ENCODE measurements at regions not wholly inside any gene's neighbourhood (a gene's known extent, or its start where the extent isn't known, plus 50 kb on each side); places are given as distances from the start of the nearest gene placed in this dataset.

DNA sequence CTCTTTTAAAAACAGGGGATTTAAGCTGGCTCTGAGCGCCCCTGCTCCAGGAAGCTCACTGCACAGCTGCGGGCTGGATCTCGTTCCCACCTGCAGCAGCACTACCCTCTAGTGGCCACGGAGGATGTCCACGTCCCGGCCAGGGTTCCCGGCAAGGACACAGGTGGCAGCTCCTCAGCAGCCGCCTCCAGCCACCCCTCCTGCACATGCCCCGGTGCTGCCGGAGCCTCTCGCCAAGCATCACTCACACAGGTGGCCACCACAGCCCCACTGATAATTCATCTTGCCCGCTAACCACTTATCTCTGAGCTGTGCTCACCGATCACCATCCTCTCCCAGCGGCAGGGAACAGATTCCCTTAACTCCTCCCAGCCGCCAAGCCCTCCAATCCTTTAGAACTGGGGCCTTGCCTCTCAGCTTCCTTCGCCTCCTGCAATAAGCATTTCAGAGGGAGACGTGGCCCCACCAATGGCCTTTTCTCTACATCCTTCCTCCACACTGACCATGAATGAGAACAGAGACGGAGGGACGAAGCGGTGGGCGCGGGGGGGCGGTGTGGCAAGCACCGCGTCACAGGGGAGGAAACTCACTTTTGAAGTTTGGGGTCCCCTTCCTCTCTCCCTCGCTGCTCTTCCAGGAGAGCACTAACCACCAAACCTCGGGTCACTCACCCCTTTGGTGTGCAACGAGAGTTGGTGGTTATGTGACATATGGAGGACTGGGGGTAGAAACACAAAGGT is 222.1 kb downstream of the RBFOX3 start:
- Histone ChIP-seq H3K27ac (ENCODE audit: low read depth in 1 of 2, low read length in 1 of 2) (no peak overlapping the region), H3K4me1 (ENCODE audit: control insufficient read depth in 2 of 2, insufficient read depth in 2 of 2, low read length in 2 of 2) (no peaks in the 10 kb centered on the region), H3K9me3 (ENCODE audit: control insufficient read depth in 2 of 2, insufficient read depth in 1 of 2, low read length in 1 of 2) (peaks cover 1 to 5% of the 10 kb centered on the region in 2 donors), H3K36me3 (ENCODE audit: control insufficient read depth in 2 of 2, insufficient read depth in 2 of 2, low read length in 1 of 2) (no peaks in the 10 kb centered on the region), H3K27me3 (ENCODE audit: control insufficient read depth in 2 of 2, insufficient read depth in 1 of 2, low read length in 1 of 2) (peaks cover 6 to 38% of the 10 kb centered on the region in 2 donors), H3K4me3 (ENCODE audit: low read length in 2 of 2) (no peak overlapping the region)
- WGBS = 50% methylated on average over 28 of the region's 28 CpGs
- DNase-seq (ENCODE audit: low read depth in 6 of 9, low spot score in 9 of 9) = no peak

DNA sequence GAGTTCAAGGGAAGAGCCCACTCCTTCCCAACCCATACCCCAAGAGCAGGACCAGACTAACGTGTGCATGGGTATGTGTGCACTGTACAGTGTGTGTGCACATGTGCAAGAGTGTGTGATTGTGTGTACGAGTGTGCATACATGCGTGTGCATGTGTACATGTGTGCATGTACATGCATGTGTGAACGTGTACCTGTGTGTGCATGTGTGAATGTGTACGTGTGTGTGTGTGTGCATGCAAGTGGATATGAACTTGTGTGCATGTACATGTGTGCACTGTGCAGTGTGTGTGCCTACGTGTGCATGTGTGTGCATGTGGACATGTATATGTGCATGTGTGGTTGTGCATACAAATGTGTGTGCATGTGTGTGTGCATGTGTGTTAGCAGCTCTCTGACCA is 223.1 kb downstream of the RBFOX3 start:
- DNase-seq (ENCODE audit: low read depth in 6 of 9, low spot score in 9 of 9) = no peak
- H3K27ac ChIP-seq (ENCODE audit: low read depth in 1 of 2, low read length in 1 of 2) = no peak overlapping the region
- H3K4me1 ChIP-seq (ENCODE audit: control insufficient read depth in 2 of 2, insufficient read depth in 2 of 2, low read length in 2 of 2) = no peaks in the 10 kb centered on the region
- no peak overlapping the region for H3K4me3 ChIP-seq (ENCODE audit: low read length in 2 of 2)
- no peaks in the 10 kb centered on the region for H3K36me3 ChIP-seq (ENCODE audit: control insufficient read depth in 2 of 2, insufficient read depth in 2 of 2, low read length in 1 of 2)
- WGBS = 89% methylated on average over 6 of the region's 6 CpGs
- peaks cover 1 to 5% of the 10 kb centered on the region in 2 donors for H3K9me3 ChIP-seq (ENCODE audit: control insufficient read depth in 2 of 2, insufficient read depth in 1 of 2, low read length in 1 of 2)
- H3K27me3 ChIP-seq (ENCODE audit: control insufficient read depth in 2 of 2, insufficient read depth in 1 of 2, low read length in 1 of 2) = peaks cover 6 to 33% of the 10 kb centered on the region in 2 donors

DNA sequence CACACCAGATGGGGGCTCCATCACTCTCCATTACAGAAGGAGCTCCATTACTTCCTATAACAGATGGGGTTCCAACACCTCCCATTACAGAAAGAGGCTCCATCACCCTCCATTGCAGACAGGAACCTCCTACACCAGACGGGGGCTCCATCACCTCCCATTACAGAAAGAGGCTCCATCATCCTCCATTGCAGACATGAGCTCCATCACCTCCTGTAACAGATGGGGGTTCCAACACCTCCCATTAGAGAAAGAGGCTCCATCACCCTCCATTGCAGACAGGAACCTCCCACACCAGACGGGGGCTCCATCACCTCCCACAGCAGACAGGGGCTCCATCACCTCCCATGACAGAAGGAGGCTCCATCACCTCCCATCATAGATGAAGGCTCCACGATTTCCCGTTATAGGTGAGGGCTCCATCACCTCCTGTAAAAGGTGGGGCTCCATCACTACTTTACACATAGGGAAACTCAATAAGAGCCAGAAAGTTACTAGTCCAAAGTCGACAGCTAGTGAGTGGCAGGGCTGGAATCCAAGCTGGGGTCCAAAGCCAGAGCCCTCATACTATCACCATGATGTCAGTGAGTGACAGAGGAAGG is 224.8 kb downstream of the RBFOX3 start:
- peaks cover 4 to 18% of the 10 kb centered on the region in 2 donors for H3K27me3 ChIP-seq (ENCODE audit: control insufficient read depth in 2 of 2, insufficient read depth in 1 of 2, low read length in 1 of 2)
- 87% methylated on average over 5 of the region's 5 CpGs for WGBS
- no peak for DNase-seq (ENCODE audit: low read depth in 6 of 9, low spot score in 9 of 9)

DNA sequence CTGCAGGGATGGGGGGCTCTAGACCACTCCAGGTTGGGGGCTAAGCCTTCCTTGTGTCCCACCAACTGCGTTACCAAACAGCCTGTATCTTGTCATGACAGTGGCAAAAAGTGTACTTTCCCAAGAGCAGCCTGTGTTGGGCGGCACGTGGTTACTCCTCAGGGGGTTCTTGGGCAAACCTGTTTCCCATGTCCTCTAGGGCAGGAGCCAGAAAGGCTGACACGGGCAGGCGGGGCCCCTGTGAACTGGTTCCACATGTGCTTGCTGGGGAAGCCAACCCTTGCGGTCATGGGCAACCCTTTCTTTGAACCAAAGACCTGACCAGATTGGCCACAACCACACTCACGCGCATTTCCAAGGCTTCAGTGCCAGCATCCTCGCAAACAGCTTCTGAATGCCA is 228.5 kb downstream of the RBFOX3 start:
- no peak for DNase-seq (ENCODE audit: low read depth in 6 of 9, low spot score in 9 of 9)
- Histone ChIP-seq H3K36me3 (ENCODE audit: control insufficient read depth in 2 of 2, insufficient read depth in 2 of 2, low read length in 1 of 2) (no peaks in the 10 kb centered on the region), H3K4me1 (ENCODE audit: control insufficient read depth in 2 of 2, insufficient read depth in 2 of 2, low read length in 2 of 2) (no peaks in the 10 kb centered on the region), H3K27ac (ENCODE audit: low read depth in 1 of 2, low read length in 1 of 2) (no peak overlapping the region), H3K9me3 (ENCODE audit: control insufficient read depth in 2 of 2, insufficient read depth in 1 of 2, low read length in 1 of 2) (peaks cover 1 to 5% of the 10 kb centered on the region in 2 donors), H3K4me3 (ENCODE audit: low read length in 2 of 2) (no peak overlapping the region), H3K27me3 (ENCODE audit: control insufficient read depth in 2 of 2, insufficient read depth in 1 of 2, low read length in 1 of 2) (peaks cover 0 to 5% of the 10 kb centered on the region in 2 donors)
- 89% methylated on average over 9 of the region's 9 CpGs for WGBS

More for the DNA sequence above, 224.8 kb downstream of the RBFOX3 start:
- Histone ChIP-seq H3K27ac (ENCODE audit: low read depth in 1 of 2, low read length in 1 of 2) (no peak overlapping the region), H3K4me3 (ENCODE audit: low read length in 2 of 2) (no peak overlapping the region), H3K9me3 (ENCODE audit: control insufficient read depth in 2 of 2, insufficient read depth in 1 of 2, low read length in 1 of 2) (peaks cover 1 to 5% of the 10 kb centered on the region in 2 donors), H3K36me3 (ENCODE audit: control insufficient read depth in 2 of 2, insufficient read depth in 2 of 2, low read length in 1 of 2) (no peaks in the 10 kb centered on the region), H3K4me1 (ENCODE audit: control insufficient read depth in 2 of 2, insufficient read depth in 2 of 2, low read length in 2 of 2) (no peaks in the 10 kb centered on the region)

DNA sequence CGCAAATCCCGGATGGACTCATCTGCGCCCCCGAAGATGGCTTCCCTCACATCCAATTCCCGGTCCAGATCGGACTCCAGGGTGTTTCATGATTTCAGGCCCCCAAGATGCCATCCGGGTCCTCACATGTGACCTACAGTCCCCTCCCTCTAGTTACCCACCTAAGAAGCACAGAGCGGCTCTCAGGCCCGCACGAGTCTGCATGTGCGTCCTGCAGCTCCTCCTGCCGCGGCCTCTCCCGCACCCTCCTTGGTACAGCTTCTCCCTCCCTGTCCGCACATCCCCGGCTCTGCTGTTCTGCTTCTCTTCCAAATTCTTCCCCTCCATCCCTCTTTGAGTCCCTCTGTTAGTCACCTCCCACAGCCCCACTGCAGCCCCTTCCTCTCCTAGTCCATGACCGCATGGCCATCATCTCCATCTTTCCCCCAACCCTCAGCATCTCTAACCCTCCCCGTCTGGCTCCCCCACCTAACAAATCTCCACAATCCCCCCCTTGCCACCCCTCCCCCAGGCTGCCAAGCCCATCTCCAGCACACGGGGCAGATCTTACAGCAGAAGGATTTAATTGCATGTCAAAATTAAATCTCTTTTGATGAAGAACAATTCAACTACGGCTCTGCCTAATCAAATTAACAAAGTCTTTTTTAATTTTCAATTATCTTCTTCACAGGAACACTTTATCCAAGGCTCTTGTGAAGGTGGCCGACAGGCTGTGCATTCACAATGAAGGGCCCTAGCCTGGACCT is 231.0 kb downstream of the RBFOX3 start:
- no peak for DNase-seq (ENCODE audit: low read depth in 6 of 9, low spot score in 9 of 9)

DNA sequence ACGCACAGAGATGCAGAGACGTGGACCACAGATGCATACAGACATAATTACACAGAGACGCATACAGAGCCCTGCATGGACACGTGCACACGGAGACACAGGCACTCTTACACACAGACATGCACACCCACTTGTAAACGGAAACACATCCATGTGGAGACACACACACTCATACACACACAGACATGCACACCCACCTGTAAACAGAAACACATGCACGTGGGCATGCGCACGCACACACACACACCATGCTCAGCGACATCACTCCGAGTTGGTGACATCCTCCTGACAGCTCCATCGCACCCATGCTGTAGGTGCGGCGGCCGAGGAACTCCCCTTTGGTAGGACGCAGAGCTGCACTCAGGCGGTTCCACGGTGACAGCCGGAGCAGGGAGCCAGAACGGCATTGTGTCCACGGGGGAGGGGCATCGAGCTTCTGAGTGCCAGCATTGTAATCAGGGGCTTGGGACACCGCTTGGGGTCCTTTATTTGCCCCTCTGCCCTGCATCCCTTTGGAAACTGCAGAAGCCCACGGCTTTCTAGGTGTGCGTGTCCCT is 233.5 kb downstream of the RBFOX3 start:
- H3K27me3 ChIP-seq (ENCODE audit: control insufficient read depth in 2 of 2, insufficient read depth in 1 of 2, low read length in 1 of 2) = peaks cover 0 to 16% of the 10 kb centered on the region in 2 donors
- H3K4me1 ChIP-seq (ENCODE audit: control insufficient read depth in 2 of 2, insufficient read depth in 2 of 2, low read length in 2 of 2) = no peaks in the 10 kb centered on the region
- no peak overlapping the region for H3K27ac ChIP-seq (ENCODE audit: low read depth in 1 of 2, low read length in 1 of 2)
- no peak for DNase-seq (ENCODE audit: low read depth in 6 of 9, low spot score in 9 of 9)
- no peaks in the 10 kb centered on the region for H3K9me3 ChIP-seq (ENCODE audit: control insufficient read depth in 2 of 2, insufficient read depth in 1 of 2, low read length in 1 of 2)
- H3K4me3 ChIP-seq (ENCODE audit: low read length in 2 of 2) = no peak overlapping the region
- 78% methylated on average over 25 of the region's 25 CpGs for WGBS
- H3K36me3 ChIP-seq (ENCODE audit: control insufficient read depth in 2 of 2, insufficient read depth in 2 of 2, low read length in 1 of 2) = no peaks in the 10 kb centered on the region

More for the DNA sequence above, 231.0 kb downstream of the RBFOX3 start:
- no peak overlapping the region for H3K4me3 ChIP-seq (ENCODE audit: low read length in 2 of 2)
- no peaks in the 10 kb centered on the region for H3K36me3 ChIP-seq (ENCODE audit: control insufficient read depth in 2 of 2, insufficient read depth in 2 of 2, low read length in 1 of 2)
- H3K27ac ChIP-seq (ENCODE audit: low read depth in 1 of 2, low read length in 1 of 2) = no peak overlapping the region
- no peaks in the 10 kb centered on the region for H3K4me1 ChIP-seq (ENCODE audit: control insufficient read depth in 2 of 2, insufficient read depth in 2 of 2, low read length in 2 of 2)
- no peaks in the 10 kb centered on the region for H3K9me3 ChIP-seq (ENCODE audit: control insufficient read depth in 2 of 2, insufficient read depth in 1 of 2, low read length in 1 of 2)
- peaks cover 0 to 9% of the 10 kb centered on the region in 2 donors for H3K27me3 ChIP-seq (ENCODE audit: control insufficient read depth in 2 of 2, insufficient read depth in 1 of 2, low read length in 1 of 2)
- 88% methylated on average over 21 of the region's 21 CpGs for WGBS

DNA sequence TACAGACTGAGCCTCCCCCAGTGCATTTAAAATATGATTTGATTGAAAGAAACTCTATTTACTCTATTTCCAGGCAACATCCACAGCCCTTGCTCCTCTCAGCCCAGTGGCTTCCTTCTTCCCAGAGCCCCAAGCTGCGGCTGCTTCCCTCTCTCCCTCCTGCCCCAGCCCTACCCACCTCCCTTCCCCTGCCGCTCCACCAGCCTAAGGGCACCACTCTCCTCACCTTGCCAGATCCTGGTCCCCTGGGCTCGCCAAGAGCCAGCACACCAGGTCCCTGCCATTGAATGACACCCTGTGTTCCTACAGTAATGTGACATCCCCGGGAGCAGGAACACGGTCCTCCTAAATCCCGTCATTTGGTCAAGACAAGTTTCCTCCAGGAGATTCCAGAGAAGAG is 236.0 kb downstream of the RBFOX3 start:
- H3K36me3 ChIP-seq (ENCODE audit: control insufficient read depth in 2 of 2, insufficient read depth in 2 of 2, low read length in 1 of 2) = no peaks in the 10 kb centered on the region
- DNase-seq (ENCODE audit: low read depth in 6 of 9, low spot score in 9 of 9) = no peak
- H3K27me3 ChIP-seq (ENCODE audit: control insufficient read depth in 2 of 2, insufficient read depth in 1 of 2, low read length in 1 of 2) = peaks cover 0 to 18% of the 10 kb centered on the region in 2 donors
- WGBS = 66% methylated on average over 6 of the region's 6 CpGs
- no peak overlapping the region for H3K4me3 ChIP-seq (ENCODE audit: low read length in 2 of 2)
- H3K27ac ChIP-seq (ENCODE audit: low read depth in 1 of 2, low read length in 1 of 2) = no peak overlapping the region
- no peaks in the 10 kb centered on the region for H3K9me3 ChIP-seq (ENCODE audit: control insufficient read depth in 2 of 2, insufficient read depth in 1 of 2, low read length in 1 of 2)
- no peaks in the 10 kb centered on the region for H3K4me1 ChIP-seq (ENCODE audit: control insufficient read depth in 2 of 2, insufficient read depth in 2 of 2, low read length in 2 of 2)

DNA sequence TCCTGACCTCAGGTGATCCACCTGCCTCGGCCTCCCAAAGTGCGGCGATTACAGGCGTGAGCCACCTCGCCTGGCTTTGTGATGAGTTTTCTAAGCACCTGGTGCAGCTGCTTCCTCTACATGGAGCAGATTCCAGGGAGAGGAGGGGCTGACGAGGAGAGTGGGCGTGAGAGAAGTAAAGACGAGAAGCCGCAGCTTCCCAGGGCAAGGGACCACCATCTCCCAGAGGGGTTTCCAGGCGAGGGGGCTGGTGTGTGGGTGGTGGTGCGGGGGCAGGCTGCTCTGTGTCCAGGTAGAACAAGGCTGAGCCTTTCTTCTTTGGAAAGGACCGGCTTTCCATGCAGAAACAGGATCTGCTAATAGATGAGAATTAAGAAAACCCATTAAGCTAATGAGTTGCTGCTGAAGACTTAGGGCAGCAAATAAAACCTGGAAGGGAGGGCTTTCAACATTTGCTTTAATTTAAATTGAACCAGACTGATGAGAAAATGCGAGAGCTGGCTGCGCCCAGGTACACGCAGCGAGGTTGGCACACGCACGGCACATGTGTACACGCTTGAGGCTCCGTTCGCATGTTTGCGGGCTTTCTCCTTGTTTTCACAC is 236.7 kb downstream of the RBFOX3 start:
- Histone ChIP-seq H3K4me3 (ENCODE audit: low read length in 2 of 2) (no peak overlapping the region), H3K9me3 (ENCODE audit: control insufficient read depth in 2 of 2, insufficient read depth in 1 of 2, low read length in 1 of 2) (no peaks in the 10 kb centered on the region), H3K4me1 (ENCODE audit: control insufficient read depth in 2 of 2, insufficient read depth in 2 of 2, low read length in 2 of 2) (no peaks in the 10 kb centered on the region), H3K36me3 (ENCODE audit: control insufficient read depth in 2 of 2, insufficient read depth in 2 of 2, low read length in 1 of 2) (no peaks in the 10 kb centered on the region), H3K27me3 (ENCODE audit: control insufficient read depth in 2 of 2, insufficient read depth in 1 of 2, low read length in 1 of 2) (peaks cover 0 to 18% of the 10 kb centered on the region in 2 donors), H3K27ac (ENCODE audit: low read depth in 1 of 2, low read length in 1 of 2) (no peak overlapping the region)
- WGBS = 78% methylated on average over 22 of the region's 22 CpGs
- no peak for DNase-seq (ENCODE audit: low read depth in 6 of 9, low spot score in 9 of 9)

All from thymus (tissue), 11 donors.